DOHH2 (cell line): ENCODE measurements at regions not wholly inside any gene's neighbourhood (a gene's known extent, or its start where the extent isn't known, plus 50 kb on each side); places are given as distances from the start of the nearest gene placed in this dataset.
"Not testable (repeated sequence)": the region's sequence is repeated elsewhere in the genome, so short reads cannot be mapped to it uniquely, and the experiment has no call there.

Experiments used
- CTCF ChIP-seq: fragments of 200-600 bp; sonication (generic); IDR thresholded peaks from one replicate; pipeline ENCODE4 v1.5.1; 2014; ENCODE audit warnings: antibody characterized with exemption, mild to moderate bottlenecking, low read depth, low read length; ENCODE audit not compliant: poor library complexity, severe bottlenecking
- EZH2phosphoT487 ChIP-seq: fragments of 200-600 bp; sonication (generic); IDR thresholded peaks from 2 replicates; pipeline ENCODE4 v1.6.1; 2017; ENCODE audit warnings: borderline replicate concordance, mild to moderate bottlenecking, antibody characterized with exemption, low read length, moderate library complexity, mixed read lengths

- TF ChIP-seq CTCF, EZH2phosphoT487: not testable (repeated sequence)
Observed at GRCh38 chr2:64252251-64252978, 108.2 kb upstream of the PELI1 start.
